Smooth muscle cell (in vitro differentiated cells): ENCODE measurements at regions not wholly inside any gene's neighbourhood (a gene's known extent, or its start where the extent isn't known, plus 50 kb on each side); places are given as distances from the start of the nearest gene placed in this dataset.

Source experiments
- DNase-seq: peaks from one replicate; lab custom pipeline; 2025; ENCODE audit not compliant: unreplicated experiment; lab: John Stamatoyannopoulos, UW
- H2AFZ ChIP-seq: fragments of 200-600 bp; sonication (generic); 2 replicates; pipeline ENCODE4 v1.6.0; 2016; ENCODE audit warnings: antibody characterized with exemption, low read depth, mild to moderate bottlenecking
- H3F3A ChIP-seq: fragments of 200-600 bp; sonication (generic); 2 replicates; pipeline ENCODE4 v1.6.0; 2017; ENCODE audit warnings: antibody characterized with exemption, low read depth
- H3K27ac ChIP-seq: fragments of 200-600 bp; sonication (generic); 2 replicates; pipeline ENCODE4 v1.5.1; 2016; ENCODE audit warnings: low read depth, mild to moderate bottlenecking
- H3K27me3 ChIP-seq: fragments of 200-600 bp; sonication (generic); 2 replicates; pipeline ENCODE4 v1.6.1; 2016; ENCODE audit warnings: low read depth, mild to moderate bottlenecking
- H3K36me3 ChIP-seq: fragments of 200-600 bp; sonication (generic); 2 replicates; pipeline ENCODE4 v1.5.1; 2016; ENCODE audit warnings: low read depth
- H3K4me1 ChIP-seq: fragments of 200-600 bp; sonication (generic); 2 replicates; pipeline ENCODE4 v1.5.1; 2016; ENCODE audit warnings: low read depth
- H3K4me2 ChIP-seq: fragments of 200-600 bp; sonication (generic); 2 replicates; pipeline ENCODE4 v1.6.0; 2016; ENCODE audit warnings: mild to moderate bottlenecking
- H3K4me3 ChIP-seq: fragments of 200-600 bp; sonication (generic); 2 replicates; pipeline ENCODE4 v1.5.1; 2016; ENCODE audit warnings: mild to moderate bottlenecking
- H3K79me2 ChIP-seq: fragments of 200-600 bp; sonication (generic); 2 replicates; pipeline ENCODE4 v1.6.0; 2016; ENCODE audit warnings: low read depth, mild to moderate bottlenecking
- H3K9ac ChIP-seq: fragments of 200-600 bp; sonication (generic); 2 replicates; pipeline ENCODE4 v1.6.0; 2016; ENCODE audit warnings: low read depth
- H3K9me3 ChIP-seq: fragments of 200-600 bp; sonication (generic); replicated peaks from 2 replicates; pipeline ENCODE4 v1.5.1; 2016; ENCODE audit warnings: low read depth
- H4K20me1 ChIP-seq: fragments of 200-600 bp; sonication (generic); 2 replicates; pipeline ENCODE4 v1.6.0; 2016; ENCODE audit warnings: low read depth
- CTCF ChIP-seq: fragments of 200-600 bp; sonication (generic); IDR thresholded peaks from 2 replicates; pipeline ENCODE4 v1.5.1; 2017; ENCODE audit warnings: borderline replicate concordance, mild to moderate bottlenecking, antibody characterized with exemption; ENCODE audit not compliant: insufficient read depth, poor library complexity, severe bottlenecking
- WGBS: methylation state at CpG from one replicate; pipeline ENCODE4 v1.1.7; 2016; ENCODE audit warnings: low lambda C conversion rate; 5-methylcytosine and 5-hydroxymethylcytosine counted together

- whole genome bisulfite sequencing = 88% methylated on average over 2 of the region's 2 CpGs
- no peak overlapping the region for H3K9ac ChIP-seq
- no peaks in the 10 kb centered on the region for H3K9me3 ChIP-seq
Measured at GRCh38 chr13:34371108-34371507, 553.2 kb downstream of the RFC3 start.

GRCh38 chr13:34371645-34372395, 553.9 kb downstream of the RFC3 start:
- Histone ChIP-seq H3K79me2 (no peaks in the 10 kb centered on the region), H2AFZ (no peak overlapping the region), H4K20me1 (no peaks in the 10 kb centered on the region), H3F3A (no peaks in the 10 kb centered on the region), H3K9ac (no peak overlapping the region), H3K4me2 (no peak overlapping the region), H3K4me1 (no peaks in the 10 kb centered on the region), H3K36me3 (no peaks in the 10 kb centered on the region), H3K27me3 (no peaks in the 10 kb centered on the region), H3K9me3 (no peaks in the 10 kb centered on the region), H3K27ac (no peak overlapping the region), H3K4me3 (no peak overlapping the region)
- WGBS = 81% methylated on average over 3 of the region's 3 CpGs
- DNase-seq = no peak
- no peak for TF ChIP-seq CTCF

More at GRCh38 chr13:34371108-34371507, 553.2 kb downstream of the RFC3 start:
- Histone ChIP-seq H3K4me3 (no peak overlapping the region), H3K79me2 (no peaks in the 10 kb centered on the region), H3K4me2 (no peak overlapping the region), H3K36me3 (no peaks in the 10 kb centered on the region), H2AFZ (no peak overlapping the region), H3K27ac (no peak overlapping the region), H4K20me1 (no peaks in the 10 kb centered on the region), H3K4me1 (no peaks in the 10 kb centered on the region), H3K27me3 (no peaks in the 10 kb centered on the region), H3F3A (no peaks in the 10 kb centered on the region)
- TF ChIP-seq CTCF = no peak
- no peak for DNase-seq

GRCh38 chr13:34372581-34372980, 554.6 kb downstream of the RFC3 start:
- H3K27ac ChIP-seq = no peak overlapping the region
- H3K4me3 ChIP-seq = no peak overlapping the region
- H3K9me3 ChIP-seq = no peaks in the 10 kb centered on the region
- DNase-seq = no peak
- no peak overlapping the region for H3K9ac ChIP-seq
- H3K27me3 ChIP-seq = no peaks in the 10 kb centered on the region
- no peaks in the 10 kb centered on the region for H3K36me3 ChIP-seq
- no peaks in the 10 kb centered on the region for H3K4me1 ChIP-seq
- no peak for TF ChIP-seq CTCF
- no peak overlapping the region for H2AFZ ChIP-seq
- H3K79me2 ChIP-seq = no peaks in the 10 kb centered on the region
- no peak overlapping the region for H3K4me2 ChIP-seq
- 82% methylated on average over 4 of the region's 4 CpGs for WGBS
- no peaks in the 10 kb centered on the region for H3F3A ChIP-seq
- H4K20me1 ChIP-seq = no peaks in the 10 kb centered on the region

GRCh38 chr13:34376483-34376882, 558.5 kb downstream of the RFC3 start:
- H3K9me3 ChIP-seq = no peaks in the 10 kb centered on the region
- H3K4me1 ChIP-seq = no peaks in the 10 kb centered on the region
- no peak overlapping the region for H3K9ac ChIP-seq
- H3K27ac ChIP-seq = no peak overlapping the region
- H3K4me3 ChIP-seq = no peak overlapping the region
- no peaks in the 10 kb centered on the region for H3K79me2 ChIP-seq
- no peaks in the 10 kb centered on the region for H3K27me3 ChIP-seq
- TF ChIP-seq CTCF = no peak
- H3K4me2 ChIP-seq = no peak overlapping the region
- H2AFZ ChIP-seq = no peak overlapping the region
- no peaks in the 10 kb centered on the region for H4K20me1 ChIP-seq
- H3K36me3 ChIP-seq = no peaks in the 10 kb centered on the region
- no peaks in the 10 kb centered on the region for H3F3A ChIP-seq
- no peak for DNase-seq
